ENCODE measurements at regions not wholly inside any gene's neighbourhood (a gene's known extent, or its start where the extent isn't known, plus 50 kb on each side); places are given as distances from the start of the nearest gene placed in this dataset.

GRCh38 chr10:3659203-3659917 is 125.6 kb downstream of the KLF6 start:
- no peak for TF ChIP-seq CSDC2 (CRISPR knock-in tag; IDR thresholded peaks at IDR 0.05)
- ATAC-seq, result no peak

- ATAC-seq, result no peak
- TF ChIP-seq, protein P1, sequence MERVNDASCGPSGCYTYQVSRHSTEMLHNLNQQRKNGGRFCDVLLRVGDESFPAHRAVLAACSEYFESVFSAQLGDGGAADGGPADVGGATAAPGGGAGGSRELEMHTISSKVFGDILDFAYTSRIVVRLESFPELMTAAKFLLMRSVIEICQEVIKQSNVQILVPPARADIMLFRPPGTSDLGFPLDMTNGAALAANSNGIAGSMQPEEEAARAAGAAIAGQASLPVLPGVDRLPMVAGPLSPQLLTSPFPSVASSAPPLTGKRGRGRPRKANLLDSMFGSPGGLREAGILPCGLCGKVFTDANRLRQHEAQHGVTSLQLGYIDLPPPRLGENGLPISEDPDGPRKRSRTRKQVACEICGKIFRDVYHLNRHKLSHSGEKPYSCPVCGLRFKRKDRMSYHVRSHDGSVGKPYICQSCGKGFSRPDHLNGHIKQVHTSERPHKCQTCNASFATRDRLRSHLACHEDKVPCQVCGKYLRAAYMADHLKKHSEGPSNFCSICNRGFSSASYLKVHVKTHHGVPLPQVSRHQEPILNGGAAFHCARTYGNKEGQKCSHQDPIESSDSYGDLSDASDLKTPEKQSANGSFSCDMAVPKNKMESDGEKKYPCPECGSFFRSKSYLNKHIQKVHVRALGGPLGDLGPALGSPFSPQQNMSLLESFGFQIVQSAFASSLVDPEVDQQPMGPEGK (CRISPR knock-in tag; IDR thresholded peaks at IDR 0.05; ENCODE audit: borderline replicate concordance), result no peak
- TF ChIP-seq PPARA (CRISPR knock-in tag; IDR thresholded peaks at IDR 0.05; ENCODE audit: borderline replicate concordance), result no peak
- TF ChIP-seq CSRNP3 (CRISPR knock-in tag; IDR thresholded peaks at IDR 0.05), result no peak
- TF ChIP-seq BACH2 (CRISPR knock-in tag; IDR thresholded peaks at IDR 0.05; ENCODE audit: borderline replicate concordance), result no peak
- no peak for TF ChIP-seq ZNF565 (CRISPR knock-in tag; conservative IDR thresholded peaks at IDR 0.05; ENCODE audit: low read depth)
- TF ChIP-seq ZFP3 (CRISPR knock-in tag; IDR thresholded peaks at IDR 0.05), result no peak
- TF ChIP-seq ISL1 (CRISPR knock-in tag; IDR thresholded peaks at IDR 0.05), result no peak
- no peak for TF ChIP-seq ZNF8 (CRISPR knock-in tag; IDR thresholded peaks at IDR 0.05)
- no peak for TF ChIP-seq TOX (CRISPR knock-in tag; IDR thresholded peaks at IDR 0.05; ENCODE audit: borderline replicate concordance)
- TF ChIP-seq TCF4 (CRISPR knock-in tag; IDR thresholded peaks at IDR 0.05; ENCODE audit: borderline replicate concordance), result no peak
- no peak for TF ChIP-seq ZFP30 (CRISPR knock-in tag; IDR thresholded peaks at IDR 0.05)
- no peak for TF ChIP-seq GLIS3 (CRISPR knock-in tag; IDR thresholded peaks at IDR 0.05)
- no peak for TF ChIP-seq SNAI2 (CRISPR knock-in tag; IDR thresholded peaks at IDR 0.05)
- TF ChIP-seq CREB5 (CRISPR knock-in tag; IDR thresholded peaks at IDR 0.05; ENCODE audit: low read depth), result no peak
- no peak for TF ChIP-seq OSR1 (CRISPR knock-in tag; IDR thresholded peaks at IDR 0.05)
Observed at GRCh38 chr10:3658766-3659165, 126.2 kb downstream of the KLF6 start.

GRCh38 chr10:3656214-3656613 is 128.8 kb downstream of the KLF6 start:
- no peak for ATAC-seq
- TF ChIP-seq ZFP30 (CRISPR knock-in tag; IDR thresholded peaks at IDR 0.05) (no peak), GLIS3 (CRISPR knock-in tag; IDR thresholded peaks at IDR 0.05) (no peak), OSR1 (CRISPR knock-in tag; IDR thresholded peaks at IDR 0.05) (no peak), CREB5 (CRISPR knock-in tag; IDR thresholded peaks at IDR 0.05; ENCODE audit: low read depth) (no peak), ISL1 (CRISPR knock-in tag; IDR thresholded peaks at IDR 0.05) (no peak), ESRRG (CRISPR knock-in tag; IDR thresholded peaks at IDR 0.05) (no peak), TSHZ2 (CRISPR knock-in tag; IDR thresholded peaks at IDR 0.05) (no peak), ZNF565 (CRISPR knock-in tag; conservative IDR thresholded peaks at IDR 0.05; ENCODE audit: low read depth) (no peak), RARB (CRISPR knock-in tag; IDR thresholded peaks at IDR 0.05) (no peak), SNAI2 (CRISPR knock-in tag; IDR thresholded peaks at IDR 0.05) (no peak), CSRNP3 (CRISPR knock-in tag; IDR thresholded peaks at IDR 0.05) (no peak), TCF4 (CRISPR knock-in tag; IDR thresholded peaks at IDR 0.05; ENCODE audit: borderline replicate concordance) (no peak), ZNF8 (CRISPR knock-in tag; IDR thresholded peaks at IDR 0.05) (no peak), ZC3H10 (CRISPR knock-in tag; IDR thresholded peaks at IDR 0.05) (no peak), ARNTL (CRISPR knock-in tag; IDR thresholded peaks at IDR 0.05; ENCODE audit: borderline replicate concordance, low read depth) (no peak), ZNF70 (CRISPR knock-in tag; IDR thresholded peaks at IDR 0.05) (no peak), BACH2 (CRISPR knock-in tag; IDR thresholded peaks at IDR 0.05; ENCODE audit: borderline replicate concordance) (no peak)
- TF ChIP-seq, protein P1 (CRISPR knock-in tag; IDR thresholded peaks at IDR 0.05; ENCODE audit: borderline replicate concordance), result no peak
